Left ventricle myocardium inferior (tissue), 1 donor: ENCODE measurements at regions not wholly inside any gene's neighbourhood (a gene's known extent, or its start where the extent isn't known, plus 50 kb on each side); places are given as distances from the start of the nearest gene placed in this dataset.
A peak's percentile ranks its signal among the peaks of the same experiment; 100 is the strongest.

Experiments used
- DNase-seq: peaks from one replicate; pipeline ENCODE4 v3.0.0-alpha.2; 2020
- H3K27ac ChIP-seq: fragments of 200-600 bp; replicated peaks from 2 replicates; pipeline ENCODE4 v1.8.0; 2021
- H3K27me3 ChIP-seq: fragments of 200-600 bp; 2 replicates; pipeline ENCODE4 v1.8.0; 2021; ENCODE audit warnings: low read depth
- H3K36me3 ChIP-seq: fragments of 200-600 bp; 2 replicates; pipeline ENCODE4 v1.8.0; 2021
- H3K4me1 ChIP-seq: fragments of 200-600 bp; 2 replicates; pipeline ENCODE4 v1.8.0; 2021
- H3K4me3 ChIP-seq: fragments of 200-600 bp; 2 replicates; pipeline ENCODE4 v1.8.0; 2021; ENCODE audit warnings: mild to moderate bottlenecking, moderate library complexity
- H3K9me3 ChIP-seq: fragments of 200-600 bp; replicated peaks from 2 replicates; pipeline ENCODE4 v1.8.0; 2021
- CTCF ChIP-seq: fragments of 200-600 bp; IDR thresholded peaks from 2 replicates; pipeline ENCODE4 v1.8.0; 2021; ENCODE audit warnings: antibody characterized with exemption, mild to moderate bottlenecking, borderline replicate concordance
- intact Hi-C: fragments of 100-400 bp; cut with micrococcal nuclease; formaldehyde crosslinking; loops from one replicate; pipeline ENCODE4 v1.11.0; 2022
- donor health status: DM: no; HTN: yes; CAD: no; lungs with severe emphysema.

GRCh38 chr17:68143425-68143824 is 104.4 kb upstream of the AMZ2 start:
- no peak overlapping the region for H3K27ac ChIP-seq
- TF ChIP-seq CTCF: no peak
- no peaks in the 10 kb centered on the region for H3K9me3 ChIP-seq
- DNase-seq: no peak
- intact Hi-C loops: no loop called here
- no peaks in the 10 kb centered on the region for H3K36me3 ChIP-seq
- H3K4me3 ChIP-seq: no peak overlapping the region
- H3K27me3 ChIP-seq: no peaks in the 10 kb centered on the region
- H3K4me1 ChIP-seq: no peaks in the 10 kb centered on the region

DNA sequence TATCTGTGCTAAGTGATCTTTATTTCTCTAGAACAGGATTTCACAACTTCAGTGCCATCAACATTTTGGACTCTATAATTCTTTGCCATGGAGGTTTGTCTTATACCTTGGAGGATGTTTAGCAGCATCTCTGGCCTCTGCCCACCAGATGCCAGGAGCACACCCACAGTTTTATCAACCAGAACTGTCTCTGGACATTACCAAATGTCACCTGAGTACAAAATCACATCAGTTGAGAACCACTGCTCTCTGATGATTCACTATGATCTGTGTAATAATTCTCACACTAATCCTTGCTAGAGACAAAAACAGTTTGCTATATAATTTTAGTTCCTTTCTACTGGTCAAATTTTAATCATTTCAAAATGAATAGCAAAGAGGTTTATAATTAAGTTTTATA is 102.8 kb upstream of the AMZ2 start:
- Histone ChIP-seq H3K4me3 (no peak overlapping the region), H3K27me3 (no peaks in the 10 kb centered on the region), H3K4me1 (no peaks in the 10 kb centered on the region), H3K9me3 (no peaks in the 10 kb centered on the region), H3K36me3 (no peaks in the 10 kb centered on the region), H3K27ac (no peak overlapping the region)
- no peak for TF ChIP-seq CTCF
- DNase-seq: no peak
- intact Hi-C loops: no loop called here

DNA sequence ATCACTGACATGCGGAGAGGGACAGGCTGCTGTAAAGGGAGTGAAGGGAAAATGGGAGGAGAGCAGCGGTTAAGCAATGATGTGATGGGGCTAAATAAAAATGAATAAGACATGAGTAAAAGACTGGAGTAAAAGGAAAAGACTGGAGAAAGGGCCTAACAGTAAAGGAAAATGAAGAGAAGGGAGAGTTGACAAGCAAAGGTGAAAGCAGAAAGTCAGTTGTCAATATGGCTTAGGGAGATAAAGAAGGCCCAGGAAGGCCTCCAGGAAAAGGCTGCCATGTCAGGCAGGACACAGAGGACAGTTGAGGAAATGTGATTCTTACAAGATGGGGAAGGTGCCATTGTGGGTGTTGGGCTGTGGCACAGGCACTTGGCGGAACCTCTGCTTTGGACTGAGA is 98.9 kb upstream of the AMZ2 start:
- DNase-seq: no peak
- intact Hi-C loops: no loop called here
- no peaks in the 10 kb centered on the region for H3K27me3 ChIP-seq
- TF ChIP-seq CTCF: no peak
- H3K4me1 ChIP-seq: peaks cover 4% of the 10 kb centered on the region
- H3K36me3 ChIP-seq: no peaks in the 10 kb centered on the region
- no peak overlapping the region for H3K27ac ChIP-seq
- H3K9me3 ChIP-seq: no peaks in the 10 kb centered on the region
- H3K4me3 ChIP-seq: no peak overlapping the region

- no peaks in the 10 kb centered on the region for H3K27me3 ChIP-seq
- no peak for TF ChIP-seq CTCF
- no peaks in the 10 kb centered on the region for H3K36me3 ChIP-seq
- peaks cover 4% of the 10 kb centered on the region for H3K4me1 ChIP-seq
- H3K9me3 ChIP-seq: no peaks in the 10 kb centered on the region
- intact Hi-C loops: no loop called here
- no peak for DNase-seq
- no peak overlapping the region for H3K4me3 ChIP-seq
- H3K27ac ChIP-seq: peak overlapping the region; percentile 53
Observed at GRCh38 chr17:68152161-68152571, 95.7 kb upstream of the AMZ2 start.

- H3K4me3 ChIP-seq: no peak overlapping the region
- peaks cover 8% of the 10 kb centered on the region for H3K4me1 ChIP-seq
- H3K36me3 ChIP-seq: no peaks in the 10 kb centered on the region
- peak overlapping the region; percentile 2 for H3K27ac ChIP-seq
- no peak for DNase-seq
- no peaks in the 10 kb centered on the region for H3K9me3 ChIP-seq
- H3K27me3 ChIP-seq: no peaks in the 10 kb centered on the region
- intact Hi-C loops: no loop called here
- TF ChIP-seq CTCF: no peak
Observed at GRCh38 chr17:68155692-68156091, 92.2 kb upstream of the AMZ2 start.
